ENCODE measurements at regions not wholly inside any gene's neighbourhood (a gene's known extent, or its start where the extent isn't known, plus 50 kb on each side); places are given as distances from the start of the nearest gene placed in this dataset.

DNA sequence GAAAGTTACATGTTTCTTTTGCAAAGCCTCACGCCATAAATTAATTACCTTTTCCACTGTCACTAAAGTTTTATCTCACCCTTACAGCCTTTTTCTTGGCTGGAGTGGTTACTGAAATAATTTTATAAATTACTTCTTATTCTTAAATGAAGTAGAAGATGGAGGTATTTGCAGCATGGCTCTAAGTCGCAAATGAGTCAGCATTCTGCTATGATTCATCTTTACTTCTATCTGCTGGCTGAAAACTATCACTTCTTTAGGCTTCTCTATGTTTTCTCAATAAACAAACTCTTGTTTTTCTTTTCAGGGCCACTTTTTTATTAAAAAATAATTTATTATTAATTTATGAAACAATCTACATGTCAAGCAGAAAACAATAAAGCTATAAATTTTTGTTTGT, 210.2 kb upstream of the GYPA start:
- Histone ChIP-seq H4K8ac (ENCODE audit: low read depth in 2 of 2, low read length in 2 of 2) (no peak overlapping the region), H3K4me1 (ENCODE audit: control insufficient read depth, insufficient read depth, low read length) (no peaks in the 10 kb centered on the region), H2AFZ (replicated peaks; ENCODE audit: low read length, poor library complexity) (no peak overlapping the region), H2BK5ac (ENCODE audit: low read depth, low read length, poor library complexity, severe bottlenecking) (no peak overlapping the region), H2AK5ac (ENCODE audit: low read depth, low read length) (no peak overlapping the region), H3K27ac (ENCODE audit: insufficient read depth, low read length) (no peak overlapping the region), H3K56ac (ENCODE audit: extremely low read depth, insufficient read depth, low read length) (no peak overlapping the region), H4K5ac (ENCODE audit: low read depth, low read length) (no peak overlapping the region), H3K4me3 (ENCODE audit: insufficient read depth, low read depth, low read length) (no peak overlapping the region), H3K36me3 (ENCODE audit: control insufficient read depth, insufficient read depth, low read length) (no peaks in the 10 kb centered on the region), H3K27me3 (ENCODE audit: control insufficient read depth, insufficient read depth, low read length) (peaks cover 10% of the 10 kb centered on the region), H3K9ac (ENCODE audit: low read depth, low read length) (no peak overlapping the region), H3K23ac (ENCODE audit: low read depth, low read length) (no peak overlapping the region), H4K91ac (ENCODE audit: insufficient read depth, low read depth, low read length) (no peak overlapping the region), H2BK120ac (ENCODE audit: low read depth, low read length) (no peak overlapping the region), H2BK20ac (ENCODE audit: low read depth, low read length) (no peak overlapping the region), H2BK15ac (ENCODE audit: low read depth, low read length) (no peak overlapping the region), H3K18ac (ENCODE audit: low read depth, low read length) (no peak overlapping the region), H3K4ac (ENCODE audit: low read depth, low read length) (no peak overlapping the region), H3K4me2 (ENCODE audit: low read depth, low read length) (no peak overlapping the region), H4K20me1 (ENCODE audit: insufficient read depth, low read length) (no peaks in the 10 kb centered on the region), H3K14ac (replicated peaks; ENCODE audit: low read depth, low read length) (no peak overlapping the region), H3K9me3 (ENCODE audit: control insufficient read depth, insufficient read depth, low read length) (no peaks in the 10 kb centered on the region), H2AK9ac (replicated peaks; ENCODE audit: low read depth, low read length, poor library complexity) (no peak overlapping the region), H3K79me1 (ENCODE audit: low read depth in 1 of 2, low read length in 2 of 2) (no peaks in the 10 kb centered on the region), H3K9me1 (ENCODE audit: insufficient read depth, low read length) (no peaks in the 10 kb centered on the region)
- intact Hi-C loops (cut with micrococcal nuclease): no loop called here
- ATAC-seq (ENCODE audit: low read depth) (no peak), DNase-seq (no peak)
- no CpG with 5 or more reads among the region's 2 CpGs for WGBS, 2 experiments (ENCODE audit: extremely low coverage in 2 of 2, insufficient read length in 1 of 2)
- ChIA-PET POLR2A (ENCODE audit: unreplicated experiment) (no interaction called here), CTCF (no interaction called here)
- in situ Hi-C loops (cut with MboI; ENCODE audit: low sequenced_read_pairs): no loop called here
- TF ChIP-seq NFE2L2 (IDR thresholded peaks at IDR 0.05; ENCODE audit: low read depth, low read length) (no peak), POLR2A (IDR thresholded peaks at IDR 0.05; ENCODE audit: low read depth, low read length) (no peak), CEBPB (IDR thresholded peaks at IDR 0.05; ENCODE audit: low read depth, low read length) (no peak), RAD21 (IDR thresholded peaks at IDR 0.05; ENCODE audit: low read length) (no peak)
- TF ChIP-seq, protein P1, sequence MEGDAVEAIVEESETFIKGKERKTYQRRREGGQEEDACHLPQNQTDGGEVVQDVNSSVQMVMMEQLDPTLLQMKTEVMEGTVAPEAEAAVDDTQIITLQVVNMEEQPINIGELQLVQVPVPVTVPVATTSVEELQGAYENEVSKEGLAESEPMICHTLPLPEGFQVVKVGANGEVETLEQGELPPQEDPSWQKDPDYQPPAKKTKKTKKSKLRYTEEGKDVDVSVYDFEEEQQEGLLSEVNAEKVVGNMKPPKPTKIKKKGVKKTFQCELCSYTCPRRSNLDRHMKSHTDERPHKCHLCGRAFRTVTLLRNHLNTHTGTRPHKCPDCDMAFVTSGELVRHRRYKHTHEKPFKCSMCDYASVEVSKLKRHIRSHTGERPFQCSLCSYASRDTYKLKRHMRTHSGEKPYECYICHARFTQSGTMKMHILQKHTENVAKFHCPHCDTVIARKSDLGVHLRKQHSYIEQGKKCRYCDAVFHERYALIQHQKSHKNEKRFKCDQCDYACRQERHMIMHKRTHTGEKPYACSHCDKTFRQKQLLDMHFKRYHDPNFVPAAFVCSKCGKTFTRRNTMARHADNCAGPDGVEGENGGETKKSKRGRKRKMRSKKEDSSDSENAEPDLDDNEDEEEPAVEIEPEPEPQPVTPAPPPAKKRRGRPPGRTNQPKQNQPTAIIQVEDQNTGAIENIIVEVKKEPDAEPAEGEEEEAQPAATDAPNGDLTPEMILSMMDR (conservative IDR thresholded peaks at IDR 0.05; ENCODE audit: low read depth, low read length): no peak
- dilution Hi-C loops (cut with HindIII; ENCODE audit: low sequenced_read_pairs, unreplicated experiment): no loop called here
- BruUV-seq (replicated peaks): no TSS peak
